ENCODE measurements at regions not wholly inside any gene's neighbourhood (a gene's known extent, or its start where the extent isn't known, plus 50 kb on each side); places are given as distances from the start of the nearest gene placed in this dataset.
"Not testable (repeated sequence)": the region's sequence is repeated elsewhere in the genome, so short reads cannot be mapped to it uniquely, and the experiment has no call there.

DNA sequence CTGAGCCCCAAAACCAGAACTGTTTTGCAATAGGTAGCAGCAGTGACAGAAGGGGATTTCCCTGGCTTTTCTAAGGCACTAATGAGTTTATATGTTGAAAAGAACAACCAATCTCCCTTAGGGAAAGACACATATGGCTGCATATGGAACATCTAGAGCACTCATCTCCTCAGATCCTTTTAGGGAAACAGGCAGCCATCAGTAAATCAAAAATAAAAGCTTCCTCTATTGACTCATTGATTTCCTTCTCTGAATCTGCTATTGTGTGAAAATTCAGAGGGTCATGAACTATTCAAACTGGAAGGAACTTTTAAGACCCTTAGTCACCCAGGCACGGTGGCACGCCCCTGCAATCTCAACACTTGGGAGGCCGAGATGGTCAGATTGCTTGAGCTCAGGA is 110.9 kb upstream of the NANOS1 start:
- no peak for DNase-seq

DNA sequence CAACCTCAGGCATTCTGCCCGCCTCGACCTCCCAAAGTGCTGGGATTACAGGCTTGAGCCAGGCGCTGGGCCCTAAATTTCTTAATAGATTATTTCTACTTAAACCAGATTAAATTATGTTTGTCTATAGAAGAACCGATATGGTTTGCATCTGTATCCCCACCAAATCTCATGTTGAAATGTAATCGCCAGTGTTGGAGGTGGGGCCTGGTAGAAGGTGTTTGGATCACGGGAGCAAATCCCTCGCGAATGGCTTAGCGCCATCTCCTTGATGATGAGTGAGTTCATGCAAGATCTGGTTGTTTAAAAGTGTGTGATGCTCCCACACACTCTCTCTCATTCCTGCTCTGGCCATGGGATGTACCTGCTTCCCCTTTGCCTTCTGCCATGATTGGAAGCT is 109.3 kb upstream of the NANOS1 start:
- DNase-seq: no peak

DNA sequence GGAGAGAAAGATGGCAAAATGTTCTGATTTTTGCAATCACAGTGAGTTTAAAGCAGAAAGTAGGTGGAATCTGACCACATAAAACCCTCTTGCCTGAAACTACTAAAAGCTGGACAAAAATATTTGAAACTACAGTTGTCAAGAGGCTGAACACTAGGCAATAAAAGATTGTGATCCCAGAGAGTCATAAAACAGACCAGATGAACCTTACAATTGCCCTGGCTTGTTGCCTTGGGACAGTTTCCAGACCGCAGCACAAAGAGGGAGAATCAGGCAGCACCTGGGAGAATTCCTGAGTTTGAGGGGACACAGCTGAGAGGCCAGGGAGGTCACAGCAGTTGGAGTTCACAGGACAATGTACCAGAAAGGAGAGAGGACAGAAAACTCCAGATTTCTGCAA is 107.3 kb upstream of the NANOS1 start:
- no peak for DNase-seq

DNA sequence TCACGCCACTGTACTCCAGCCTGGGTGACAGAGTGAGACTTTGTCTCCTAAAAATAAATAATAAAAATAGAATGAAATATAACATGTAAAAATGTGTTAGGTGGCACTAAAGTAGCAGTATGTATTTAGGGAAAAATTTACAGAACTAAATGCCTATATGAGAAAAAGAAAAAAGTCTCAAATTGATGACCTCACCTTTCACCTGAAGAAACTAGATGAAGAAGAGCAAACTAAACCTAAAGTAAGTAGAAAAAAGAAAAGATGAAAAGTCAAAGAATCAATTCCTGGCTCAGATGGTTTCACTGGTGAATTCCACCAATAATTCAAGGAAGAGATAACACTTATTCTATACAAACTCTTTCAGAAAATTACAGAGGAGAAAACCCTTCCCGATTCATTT is 106.5 kb upstream of the NANOS1 start:
- DNase-seq: no peak

DNA sequence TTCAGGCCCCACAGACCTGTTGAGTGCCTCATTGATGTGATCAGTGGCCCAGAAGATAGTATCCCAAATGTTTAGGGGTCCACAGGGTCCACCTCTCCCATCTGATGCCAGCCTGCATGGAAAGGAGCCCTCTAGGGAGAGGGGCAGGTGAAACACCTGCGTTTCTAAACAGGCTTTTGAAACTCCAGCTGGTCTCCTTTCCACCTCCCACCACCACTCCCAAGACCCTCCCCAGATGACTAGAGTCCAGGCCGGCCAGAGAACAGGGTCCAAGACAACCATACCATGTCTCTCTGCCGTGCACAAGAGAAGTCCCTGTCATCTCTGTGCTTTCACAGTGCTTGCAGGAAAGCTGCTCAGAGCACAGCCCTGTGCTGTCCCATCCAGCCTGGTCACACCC is 105.0 kb upstream of the NANOS1 start:
- no peak for DNase-seq

DNA sequence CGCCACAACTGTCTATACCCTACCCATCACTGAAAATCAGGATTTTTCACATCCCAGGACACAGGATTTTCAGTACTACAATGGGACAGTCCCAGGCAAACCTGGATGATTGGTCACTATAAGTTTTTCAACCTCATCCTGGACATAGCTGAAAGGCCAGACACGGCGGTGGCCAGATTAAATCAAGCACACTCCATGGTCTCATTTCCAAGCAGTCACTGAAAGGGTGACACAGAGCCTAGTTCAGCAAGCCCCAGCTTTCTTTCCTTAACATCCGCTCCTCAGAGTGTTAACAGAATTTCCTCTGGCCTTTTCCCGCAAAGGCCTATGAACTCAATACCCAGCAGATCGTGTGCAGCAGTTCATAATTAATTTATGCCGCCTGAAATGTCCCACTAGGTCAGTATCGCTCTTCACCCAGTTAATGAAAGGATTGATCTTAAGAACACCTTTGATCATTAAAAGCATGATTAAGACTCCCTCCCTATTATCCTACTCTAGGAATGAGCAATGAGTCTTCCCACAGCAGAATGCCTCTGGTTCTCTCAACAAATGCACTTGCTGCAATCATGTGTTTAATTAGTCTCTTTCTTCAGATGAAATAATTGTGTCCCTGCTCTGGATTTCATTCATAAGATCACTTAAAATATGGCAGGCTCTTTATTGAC is 104.0 kb upstream of the NANOS1 start:
- DNase-seq: no peak

DNA sequence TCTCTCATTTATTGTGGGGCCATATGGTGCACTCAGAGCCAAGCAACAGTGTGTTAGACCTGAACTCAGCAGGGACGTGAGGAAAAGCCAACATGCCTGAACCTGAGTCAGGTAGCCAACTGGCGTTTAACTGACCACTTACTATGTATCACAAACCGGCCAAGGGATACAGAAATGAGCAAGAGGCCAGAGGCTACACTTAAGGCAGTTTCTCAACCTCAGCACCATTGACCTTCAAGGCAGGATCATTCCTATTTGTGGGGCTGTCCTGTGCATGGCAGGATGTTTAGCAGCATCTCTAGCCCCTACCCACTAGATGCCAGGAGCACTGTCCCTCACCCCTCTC is 103.5 kb upstream of the NANOS1 start:
- no peak for DNase-seq

DNA sequence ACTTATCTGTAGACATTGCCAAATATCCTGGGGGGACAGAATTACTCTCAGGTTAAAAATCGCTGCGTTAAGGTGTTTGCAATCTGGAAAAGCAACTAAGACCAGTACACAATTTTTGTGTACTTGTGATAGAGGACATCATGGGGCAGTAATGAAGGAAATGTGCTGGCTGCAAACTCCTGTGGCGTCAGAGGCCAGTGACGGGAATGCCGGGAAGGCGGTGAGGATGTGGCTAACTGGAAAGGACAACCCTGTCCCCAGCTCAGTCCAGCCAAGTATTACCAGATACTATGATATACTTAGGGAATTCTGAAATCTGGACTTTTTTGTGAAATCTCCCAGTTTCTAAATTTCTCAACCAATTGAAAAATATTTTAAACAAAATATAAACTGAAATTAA is 103.1 kb upstream of the NANOS1 start:
- DNase-seq: no peak

DNA sequence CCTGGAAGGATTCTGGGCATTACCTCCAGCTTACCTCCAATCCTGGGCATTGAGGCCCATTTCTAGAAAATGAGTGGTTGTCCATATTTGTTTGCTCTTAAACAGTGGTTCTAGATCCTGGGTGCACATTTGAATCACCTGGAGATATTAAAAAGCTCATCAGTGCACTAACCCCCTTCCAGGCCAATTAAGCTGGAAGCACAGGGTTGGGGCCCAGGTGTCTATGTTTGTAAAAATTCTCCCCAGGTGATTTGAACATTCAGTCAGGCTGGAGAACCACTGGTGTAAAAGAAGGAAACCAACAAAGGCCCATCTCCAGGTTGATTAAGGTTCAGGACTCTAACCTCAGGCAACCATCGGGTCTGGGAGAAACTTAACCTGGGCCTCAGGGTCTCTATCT is 102.6 kb upstream of the NANOS1 start:
- DNase-seq: no peak

DNA sequence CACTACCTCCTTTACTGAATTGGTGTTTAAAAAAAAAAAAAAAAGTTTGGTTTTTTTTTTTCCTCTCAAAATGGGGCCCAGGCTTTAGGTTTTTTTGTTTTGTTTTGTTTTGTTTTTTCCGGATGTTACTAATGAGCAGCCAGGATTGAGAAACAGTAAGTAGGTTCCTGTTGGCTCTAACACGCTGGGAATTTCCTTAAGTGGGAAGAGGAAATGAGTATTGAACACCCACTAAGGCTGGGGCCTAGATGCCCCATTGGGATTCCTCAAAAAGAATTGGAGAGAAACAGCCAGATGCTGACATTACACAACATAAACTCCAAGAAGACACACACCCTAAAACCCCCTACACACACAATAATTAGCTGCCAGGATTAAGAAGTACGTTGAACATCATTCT is 102.2 kb upstream of the NANOS1 start:
- DNase-seq: no peak

DNA sequence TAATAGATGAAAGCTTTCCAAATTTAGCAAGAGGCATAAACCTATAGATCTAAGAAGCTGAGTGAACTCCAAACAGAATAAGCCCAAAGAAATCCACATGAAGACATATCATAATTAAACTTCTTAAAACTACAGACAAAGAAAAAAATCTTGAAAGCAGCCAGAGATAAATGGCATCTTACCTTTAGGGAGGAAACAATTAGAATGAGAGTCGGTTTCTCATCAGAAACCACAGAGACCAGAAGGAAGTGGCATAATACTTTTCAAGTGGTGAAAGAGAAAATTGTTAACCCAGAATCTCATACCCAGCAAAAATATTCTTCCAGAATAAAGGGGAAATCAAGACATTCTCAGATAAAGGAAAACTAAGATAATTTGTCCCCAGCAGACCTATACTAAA is 98.9 kb upstream of the NANOS1 start:
- DNase-seq: no peak

DNA sequence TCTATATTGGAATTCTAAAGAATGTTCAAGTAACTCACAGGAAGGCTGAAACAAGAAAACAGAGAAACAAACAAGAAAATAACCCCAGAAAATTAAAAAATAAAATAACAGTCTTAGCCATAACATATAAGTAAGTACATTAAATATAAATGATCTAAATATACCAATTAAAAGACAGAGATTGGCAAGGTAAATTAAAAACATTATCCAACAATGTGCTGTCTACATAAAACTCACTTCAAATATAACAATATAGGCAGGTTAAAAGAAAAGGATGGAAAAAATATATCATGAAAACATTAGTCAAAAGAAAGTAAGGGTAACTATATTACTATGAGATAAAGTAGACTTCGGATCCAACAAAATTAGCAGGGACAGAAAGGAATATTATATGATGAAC is 98.1 kb upstream of the NANOS1 start:
- no peak for DNase-seq

DNA sequence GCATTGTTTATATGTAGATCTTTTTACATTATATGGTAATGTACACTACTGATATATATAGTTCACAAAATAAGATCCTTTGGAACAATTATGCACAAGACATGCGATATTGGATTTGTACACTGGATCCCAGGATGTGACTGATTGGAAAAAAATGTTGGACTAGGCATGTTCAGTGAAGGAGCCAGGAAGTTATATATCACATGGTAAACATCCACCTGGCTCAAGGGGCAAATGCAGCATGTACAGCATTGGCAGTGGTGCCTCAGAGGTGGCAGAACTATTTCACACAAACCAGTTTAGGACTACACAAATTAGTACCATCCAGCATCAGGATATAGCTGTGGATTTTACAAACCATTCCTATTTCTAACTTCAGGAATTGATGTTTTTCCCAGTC is 97.4 kb upstream of the NANOS1 start:
- DNase-seq: not testable (repeated sequence)

DNA sequence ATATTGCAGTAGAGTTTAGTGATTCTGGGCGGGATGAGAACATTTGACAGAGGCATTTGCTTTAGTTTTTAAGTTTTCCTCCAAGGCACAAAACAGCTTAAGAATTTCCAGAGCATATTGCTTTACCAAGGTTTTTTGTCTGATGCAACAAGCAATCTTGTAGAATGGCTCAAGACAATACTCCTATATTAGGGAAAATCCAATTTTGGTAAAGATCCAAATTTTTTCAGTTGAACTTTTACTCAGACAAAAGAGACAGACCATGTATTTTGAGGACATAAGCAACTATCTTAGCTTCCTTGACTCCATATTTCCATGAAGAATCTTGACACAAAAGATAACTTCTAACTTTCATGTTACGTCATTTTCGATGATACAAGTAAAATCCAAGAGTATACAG is 92.3 kb upstream of the NANOS1 start:
- no peak for DNase-seq

DNA sequence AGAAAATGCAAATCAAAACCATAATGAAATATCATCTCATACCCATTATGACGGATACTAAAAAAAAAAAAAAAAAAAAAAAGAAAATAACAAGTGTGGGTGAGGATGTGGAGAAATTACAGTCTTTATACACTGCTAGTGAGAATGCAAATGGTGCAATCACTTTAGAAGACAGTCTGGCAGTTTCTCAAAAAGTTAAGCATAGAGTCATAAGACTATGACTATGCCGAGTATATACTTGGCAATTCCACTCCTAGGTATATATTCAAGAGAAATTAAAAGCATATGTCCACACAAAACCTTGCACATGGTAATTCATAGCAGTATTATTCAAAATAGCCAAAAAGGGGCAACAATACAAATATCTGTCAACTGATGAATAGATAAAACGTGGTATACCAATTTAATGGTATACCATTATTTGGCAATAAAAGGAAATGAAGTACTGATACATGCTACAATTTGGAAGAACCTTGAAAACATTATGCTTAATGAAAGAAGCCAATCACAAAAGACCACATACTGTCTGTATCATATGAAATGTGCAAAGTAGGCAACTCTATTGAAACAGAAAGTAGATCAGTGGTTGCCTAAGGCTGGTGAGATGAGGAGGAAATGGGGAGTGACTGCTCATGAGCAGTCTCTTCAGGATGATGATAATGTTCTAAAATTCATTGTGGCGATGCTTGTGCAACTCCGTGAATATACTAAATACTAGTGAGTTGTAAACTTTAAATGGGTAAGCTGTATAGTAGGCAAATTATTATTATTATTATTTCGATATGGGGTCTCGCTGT is 90.1 kb upstream of the NANOS1 start:
- no peak for DNase-seq

DNA sequence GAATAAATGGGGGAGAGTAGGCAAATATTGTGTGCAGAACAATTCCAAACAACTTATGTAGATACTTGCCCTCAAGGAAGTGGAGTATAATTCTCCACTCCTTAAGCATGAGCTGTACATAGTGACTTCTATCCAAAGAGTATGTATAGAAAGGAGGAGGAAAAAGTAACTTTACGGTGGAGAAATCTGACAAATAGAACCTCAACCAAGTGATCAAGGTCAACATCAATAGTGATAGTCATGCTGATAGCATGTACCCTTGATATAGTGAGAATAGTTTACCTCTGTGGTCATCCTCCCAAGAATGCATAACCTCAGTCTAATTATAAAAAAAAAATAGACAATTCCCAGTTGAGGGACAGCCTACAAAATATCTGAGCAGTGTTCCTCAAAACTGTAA is 89.1 kb upstream of the NANOS1 start:
- DNase-seq: no peak

DNA sequence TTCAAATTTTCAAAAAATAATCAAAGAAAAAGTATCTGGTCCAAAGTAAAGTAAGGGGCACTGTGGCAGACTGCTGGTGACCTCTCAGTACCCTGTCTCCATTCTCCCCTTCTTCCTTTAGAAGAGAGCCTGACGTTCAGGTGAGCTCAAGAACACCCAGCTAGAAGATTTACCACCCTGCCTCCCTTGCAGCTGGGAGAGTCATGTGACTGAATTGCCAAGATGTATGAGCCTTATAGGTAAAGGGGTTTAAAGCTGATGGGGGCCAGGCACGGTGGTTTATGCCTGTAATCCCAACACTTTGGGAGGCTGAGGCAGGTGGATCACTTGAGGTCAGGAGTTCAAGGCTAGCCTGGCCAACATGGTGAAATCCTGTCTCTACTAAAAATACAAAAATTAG is 86.3 kb upstream of the NANOS1 start:
- DNase-seq: no peak

DNA sequence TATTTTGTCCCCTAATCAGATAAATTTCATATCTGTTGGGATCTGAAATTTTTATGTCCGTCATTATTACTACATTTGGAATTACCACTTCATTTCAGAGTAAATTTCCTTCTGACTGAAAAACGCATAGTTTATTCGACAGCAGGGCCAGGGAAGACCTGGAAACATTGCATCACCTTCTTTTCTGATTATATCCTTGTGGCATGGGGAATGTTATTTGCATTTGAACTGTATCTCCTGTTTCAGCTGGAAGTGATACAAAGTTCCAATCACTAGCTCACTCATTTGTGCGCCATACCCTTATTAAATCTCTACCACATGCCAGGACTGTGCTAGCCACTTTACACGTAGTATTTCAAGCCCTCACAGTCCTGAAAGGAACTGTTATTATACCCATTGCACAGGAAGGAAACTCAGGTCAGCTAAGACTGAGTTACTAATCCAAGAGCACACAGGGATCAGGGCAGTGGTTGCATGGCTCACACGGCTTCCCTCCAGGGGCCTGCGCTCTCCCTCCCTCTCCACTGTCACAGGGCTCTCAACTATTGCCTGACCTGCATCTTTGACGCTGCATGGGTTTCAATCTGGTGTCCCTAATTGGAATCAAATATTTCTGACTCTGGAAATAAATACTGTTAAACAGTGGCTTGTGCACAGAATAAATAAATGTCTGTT is 84.4 kb upstream of the NANOS1 start:
- no peak for DNase-seq

DNA sequence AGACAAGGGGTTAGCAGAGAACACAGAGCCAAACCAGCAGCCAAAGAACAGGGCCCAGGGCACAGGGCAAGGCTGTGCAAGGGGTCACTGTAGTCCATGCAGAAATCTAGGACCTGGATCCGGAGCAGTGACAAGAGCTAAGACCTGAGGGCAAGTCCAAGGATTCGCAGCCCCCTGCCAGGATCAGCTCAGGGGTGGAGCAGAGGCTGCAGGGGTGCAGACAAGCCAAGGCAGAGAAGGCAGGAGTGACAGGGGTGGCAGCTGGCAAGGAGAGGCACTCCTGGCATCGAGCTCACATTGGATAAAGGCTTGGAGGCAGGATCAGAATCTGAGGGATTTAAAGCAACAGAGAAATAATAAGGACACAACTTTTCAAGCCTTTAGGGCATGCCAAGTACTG is 80.7 kb upstream of the NANOS1 start:
- no peak for DNase-seq

DNA sequence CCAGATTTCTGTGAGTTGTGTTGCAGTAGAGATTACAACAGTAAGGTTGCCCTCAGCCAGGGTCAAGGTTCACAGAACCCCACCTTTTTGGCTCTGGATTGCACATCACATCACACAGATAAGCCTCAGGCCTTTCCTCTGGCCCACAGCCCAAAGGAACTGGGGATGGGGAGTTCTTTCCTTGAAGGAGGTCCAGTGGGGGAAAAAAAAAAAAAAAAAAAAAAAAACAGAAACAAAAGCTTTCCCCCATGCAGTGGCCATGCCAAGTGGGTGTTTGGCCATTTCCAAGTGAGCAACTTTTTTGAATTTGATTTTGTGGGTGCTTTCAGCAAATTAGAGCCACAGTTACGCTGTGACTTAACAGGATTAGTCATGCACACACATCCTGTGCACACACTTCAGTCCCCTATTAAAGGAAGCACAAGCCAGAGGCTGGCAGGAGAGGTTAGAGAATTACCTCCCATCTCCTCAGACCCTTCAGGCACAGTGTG is 79.3 kb upstream of the NANOS1 start:
- DNase-seq: no peak

DNA sequence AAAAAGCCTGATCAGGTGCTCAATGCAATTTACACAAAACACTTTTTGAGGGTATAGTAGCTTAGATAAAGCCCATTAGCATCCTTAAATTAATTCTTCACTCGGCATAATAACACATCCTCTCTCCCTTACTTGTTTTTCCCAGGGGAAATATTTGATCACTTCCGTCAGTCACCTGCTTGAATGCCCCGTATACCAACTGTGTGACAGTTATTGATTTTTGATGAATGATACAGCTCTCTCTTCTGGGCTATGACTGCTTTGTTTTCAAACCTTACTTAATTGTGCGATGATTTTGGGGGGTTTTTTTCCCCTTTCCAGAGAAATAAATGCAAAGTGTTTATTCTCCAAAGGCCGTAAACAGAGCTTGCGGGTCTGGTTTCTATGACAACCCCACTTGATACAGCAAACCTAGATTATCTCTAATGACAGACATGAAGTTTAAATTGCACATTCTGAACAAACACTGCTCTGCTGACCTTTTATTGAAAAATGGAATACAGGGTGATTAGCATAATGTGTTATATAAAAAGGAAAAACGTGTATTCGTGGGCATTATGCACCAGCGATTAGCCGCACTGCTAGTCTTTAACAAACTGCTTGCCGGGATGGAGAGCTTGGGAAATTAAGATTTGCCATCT is 78.4 kb upstream of the NANOS1 start:
- DNase-seq: no peak

DNA sequence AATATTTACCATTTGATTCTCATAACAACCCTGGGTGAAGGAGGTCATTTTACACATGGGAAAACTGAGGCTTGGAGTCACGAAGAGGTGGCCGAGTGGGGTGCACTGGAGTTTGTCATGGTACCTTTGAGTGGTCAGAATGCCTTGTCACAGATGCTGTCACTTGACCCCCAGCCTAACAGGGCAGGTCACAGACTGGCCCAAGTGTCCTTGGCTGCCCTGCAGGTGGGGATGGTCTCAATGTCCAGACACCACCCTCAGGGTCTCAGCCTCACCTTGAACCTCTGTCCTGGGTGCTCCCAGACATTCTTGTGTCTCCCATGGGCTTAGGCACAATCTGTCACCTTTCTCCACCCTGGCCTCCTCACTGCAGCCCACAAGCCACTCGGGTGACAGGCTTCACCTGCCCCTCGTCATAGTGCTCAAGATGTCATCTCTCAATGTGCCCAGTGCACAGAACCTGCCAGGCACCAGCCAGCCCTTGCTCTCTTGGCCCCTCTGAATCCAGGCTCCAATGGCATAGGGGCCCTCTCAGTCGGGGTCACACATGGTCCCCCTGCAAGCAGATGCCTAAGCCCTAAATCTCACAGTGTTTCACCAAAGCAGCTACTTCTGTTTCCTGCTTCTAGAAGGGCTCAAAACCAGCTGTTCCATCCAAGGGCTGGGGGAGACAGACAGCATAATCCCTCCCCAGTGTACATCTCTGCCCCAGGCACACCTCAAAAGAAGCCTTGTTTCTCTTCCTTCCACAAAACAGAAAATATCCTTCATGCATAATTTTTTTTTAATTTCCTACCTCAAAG is 76.8 kb upstream of the NANOS1 start:
- DNase-seq: no peak

All from GDM1 (cell line).